Caco-2 (cell line): ENCODE measurements at regions not wholly inside any gene's neighbourhood (a gene's known extent, or its start where the extent isn't known, plus 50 kb on each side); places are given as distances from the start of the nearest gene placed in this dataset.

ENCODE experiments used
- BruUV-seq: library from RNA; stranded (reverse); fragments of 400-500 nt; replicated peaks from 2 replicates; lab custom pipeline; 2021; lab: Mats Ljungman, UMichigan
- CTCF ChIA-PET: fragments of 300-600 bp; sonication (Branson Sonifier 250); formaldehyde crosslinking; loops from one replicate; lab custom pipeline; 2022; ENCODE audit warnings: antibody characterized with exemption; lab: Charles Lee
- POLR2A ChIA-PET: fragments of 300-600 bp; sonication (Branson Sonifier 250); formaldehyde crosslinking; loops from one replicate; lab custom pipeline; 2022; ENCODE audit warnings: antibody characterized with exemption; lab: Charles Lee
- DNase-seq, 2 experiments: peaks; one replicate each; pipeline versions ENCODE4 v3.0.0 to v3.0.0-alpha.2; 2020 to 2022
- H3K27me3 ChIP-seq: replicated peaks from 2 replicates; pipeline ENCODE4 v1.6.0; 2011; ENCODE audit warnings: low read length; ENCODE audit not compliant: control insufficient read depth, insufficient read depth
- H3K36me3 ChIP-seq: 2 replicates; pipeline ENCODE4 v1.5.1; 2011; ENCODE audit warnings: low read length; ENCODE audit not compliant: control insufficient read depth, insufficient read depth
- H3K4me1 ChIP-seq: fragments of 250-450 bp; sonication (Bioruptor Pico); 2 replicates; pipeline ENCODE4 v1.5.1; 2020; ENCODE audit warnings: mild to moderate bottlenecking
- H3K4me3 ChIP-seq: 2 replicates; pipeline ENCODE4 v1.5.1; 2011; ENCODE audit warnings: low read depth, mild to moderate bottlenecking, control low read depth, low read length
- H3K9me3 ChIP-seq: fragments of 250-450 bp; sonication (Bioruptor Pico); 2 replicates; pipeline ENCODE4 v1.5.1; 2020; ENCODE audit warnings: mild to moderate bottlenecking, moderate library complexity
- H3K27ac Mint-ChIP-seq: one replicate; pipeline ENCODE4 v1.8.0; 2022; ENCODE audit warnings: mixed read lengths; ENCODE audit not compliant: unreplicated experiment
- H3K27me3 Mint-ChIP-seq: one replicate; pipeline ENCODE4 v1.8.0; 2022; ENCODE audit warnings: mixed read lengths; ENCODE audit not compliant: insufficient read depth, unreplicated experiment
- H3K36me3 Mint-ChIP-seq: one replicate; pipeline ENCODE4 v1.8.0; 2022; ENCODE audit warnings: mild to moderate bottlenecking, mixed read lengths; ENCODE audit not compliant: insufficient read depth, unreplicated experiment
- H3K4me1 Mint-ChIP-seq: one replicate; pipeline ENCODE4 v1.8.0; 2022; ENCODE audit warnings: low read depth, mixed read lengths; ENCODE audit not compliant: unreplicated experiment
- H3K4me3 Mint-ChIP-seq: one replicate; pipeline ENCODE4 v1.8.0; 2022; ENCODE audit warnings: mild to moderate bottlenecking, moderate library complexity, mixed read lengths; ENCODE audit not compliant: unreplicated experiment
- H3K9me3 Mint-ChIP-seq: one replicate; pipeline ENCODE4 v1.8.0; 2022; ENCODE audit warnings: mixed read lengths; ENCODE audit not compliant: unreplicated experiment
- intact Hi-C: fragments of 100-400 bp; cut with micrococcal nuclease; formaldehyde crosslinking; loops from one replicate; pipeline ENCODE4 v1.10.0; 2022; ENCODE audit not compliant: unreplicated experiment
- TF ChIP-seq, protein P1 (sequence below), 2 experiments: fragments of 200-600 bp in 1 of 2; IDR thresholded peaks; 1 replicate in 1 of 2; 2 replicates in 1 of 2; pipeline versions ENCODE4 v1.5.1 to v1.8.0; 2011 to 2022; ENCODE audit warnings: antibody characterized with exemption in 1 of 2, control low read depth in 1 of 2, inconsistent platforms in 1 of 2, low read depth in 1 of 2, low read length in 1 of 2, mild to moderate bottlenecking in 1 of 2, moderate library complexity in 1 of 2; ENCODE audit not compliant: insufficient read depth in 1 of 2, severe bottlenecking in 1 of 2, unreplicated experiment in 1 of 2

DNA sequence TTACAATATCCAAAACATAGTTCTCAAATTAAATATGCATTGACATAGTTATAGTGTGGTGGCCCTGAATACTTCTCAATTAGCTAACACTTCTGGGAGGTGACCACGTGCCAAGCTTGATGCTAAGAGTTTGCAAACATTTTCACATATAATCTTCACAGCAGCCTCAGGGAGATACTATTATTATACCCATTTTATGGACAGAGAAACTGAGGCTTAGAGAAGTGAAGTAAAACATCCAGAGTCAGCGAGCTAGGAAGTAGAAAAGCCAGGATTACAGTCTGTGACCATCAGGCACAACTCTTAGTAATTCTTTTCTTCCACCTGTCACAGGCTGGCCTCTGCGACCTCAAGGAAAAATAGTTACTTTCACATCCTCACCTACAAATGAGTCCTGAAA lies 102.2 kb upstream of the IRX6 start:
- BruUV-seq, result no TSS peak
- Mint-ChIP-seq H3K4me1 (no peaks in the 10 kb centered on the region), H3K9me3 (peaks cover 16% of the 10 kb centered on the region), H3K27ac (no peak overlapping the region), H3K36me3 (no peaks in the 10 kb centered on the region), H3K4me3 (no peak overlapping the region), H3K27me3 (peaks cover 2% of the 10 kb centered on the region)
- DNase-seq, result no peak
- Histone ChIP-seq H3K4me1 (no peaks in the 10 kb centered on the region), H3K27me3 (no peaks in the 10 kb centered on the region), H3K36me3 (no peaks in the 10 kb centered on the region), H3K9me3 (peaks cover 4% of the 10 kb centered on the region; the same call in 1 of the 2 replicates), H3K4me3 (no peak overlapping the region)
- ChIA-PET CTCF (no interaction called here), POLR2A (no interaction called here)
- TF ChIP-seq, protein P1, sequence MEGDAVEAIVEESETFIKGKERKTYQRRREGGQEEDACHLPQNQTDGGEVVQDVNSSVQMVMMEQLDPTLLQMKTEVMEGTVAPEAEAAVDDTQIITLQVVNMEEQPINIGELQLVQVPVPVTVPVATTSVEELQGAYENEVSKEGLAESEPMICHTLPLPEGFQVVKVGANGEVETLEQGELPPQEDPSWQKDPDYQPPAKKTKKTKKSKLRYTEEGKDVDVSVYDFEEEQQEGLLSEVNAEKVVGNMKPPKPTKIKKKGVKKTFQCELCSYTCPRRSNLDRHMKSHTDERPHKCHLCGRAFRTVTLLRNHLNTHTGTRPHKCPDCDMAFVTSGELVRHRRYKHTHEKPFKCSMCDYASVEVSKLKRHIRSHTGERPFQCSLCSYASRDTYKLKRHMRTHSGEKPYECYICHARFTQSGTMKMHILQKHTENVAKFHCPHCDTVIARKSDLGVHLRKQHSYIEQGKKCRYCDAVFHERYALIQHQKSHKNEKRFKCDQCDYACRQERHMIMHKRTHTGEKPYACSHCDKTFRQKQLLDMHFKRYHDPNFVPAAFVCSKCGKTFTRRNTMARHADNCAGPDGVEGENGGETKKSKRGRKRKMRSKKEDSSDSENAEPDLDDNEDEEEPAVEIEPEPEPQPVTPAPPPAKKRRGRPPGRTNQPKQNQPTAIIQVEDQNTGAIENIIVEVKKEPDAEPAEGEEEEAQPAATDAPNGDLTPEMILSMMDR (IDR thresholded peaks at IDR 0.05; ENCODE audit: insufficient read depth in 1 of 2, low read depth in 1 of 2, low read length in 1 of 2, severe bottlenecking in 1 of 2, unreplicated experiment in 1 of 2), result no peak
- intact Hi-C loops, result no loop called here

DNA sequence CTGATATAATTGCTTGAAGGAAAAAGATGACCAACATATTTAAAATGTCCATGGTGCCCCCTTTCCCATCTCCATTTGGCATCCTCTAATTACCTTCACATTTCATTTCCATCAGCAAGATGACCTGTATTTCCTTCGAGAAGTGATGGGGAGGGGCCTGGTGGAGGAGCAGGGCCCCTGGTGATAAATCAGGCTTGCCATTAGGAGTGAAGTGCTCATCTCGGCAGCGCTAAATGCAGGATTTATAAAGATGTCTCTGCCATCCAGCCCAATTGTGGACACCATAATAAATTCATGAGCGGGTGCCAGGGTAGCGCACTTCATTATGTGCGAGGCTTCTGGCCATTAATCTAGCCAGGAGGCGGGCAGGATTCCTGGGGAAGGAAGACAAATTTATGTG lies 101.5 kb upstream of the IRX6 start:
- no peaks in the 10 kb centered on the region for H3K27me3 ChIP-seq
- Mint-ChIP-seq H3K27me3 (peaks cover 2% of the 10 kb centered on the region), H3K9me3 (peaks cover 23% of the 10 kb centered on the region), H3K27ac (no peak overlapping the region), H3K4me1 (no peaks in the 10 kb centered on the region), H3K36me3 (no peaks in the 10 kb centered on the region), H3K4me3 (no peak overlapping the region)
- TF ChIP-seq, protein P1 (IDR thresholded peaks at IDR 0.05; ENCODE audit: insufficient read depth in 1 of 2, low read depth in 1 of 2, low read length in 1 of 2, severe bottlenecking in 1 of 2, unreplicated experiment in 1 of 2), result no peak
- H3K4me1 ChIP-seq, result no peaks in the 10 kb centered on the region
- ChIA-PET POLR2A (no interaction called here), CTCF (no interaction called here)
- no TSS peak for BruUV-seq
- intact Hi-C loops, result no loop called here
- peaks cover 4% of the 10 kb centered on the region; the same call in 1 of the 2 replicates for H3K9me3 ChIP-seq
- no peak overlapping the region for H3K4me3 ChIP-seq
- DNase-seq, result no peak
- no peaks in the 10 kb centered on the region for H3K36me3 ChIP-seq

GRCh38 chr16:55225972-55226542 lies 97.9 kb upstream of the IRX6 start:
- H3K27ac Mint-ChIP-seq, result no peak overlapping the region
- no peak overlapping the region for H3K4me3 ChIP-seq
- H3K9me3 Mint-ChIP-seq, result peaks cover 25% of the 10 kb centered on the region
- H3K9me3 ChIP-seq, result peaks cover 4% of the 10 kb centered on the region; the same call in 1 of the 2 replicates
- no TSS peak for BruUV-seq
- no peaks in the 10 kb centered on the region for H3K27me3 Mint-ChIP-seq
- ChIA-PET POLR2A (no interaction called here), CTCF (no interaction called here)
- no peak for DNase-seq
- H3K4me3 Mint-ChIP-seq, result no peak overlapping the region
- no peaks in the 10 kb centered on the region for H3K36me3 Mint-ChIP-seq
- intact Hi-C loops, result no loop called here
- no peaks in the 10 kb centered on the region for H3K27me3 ChIP-seq
- TF ChIP-seq, protein P1 (IDR thresholded peaks at IDR 0.05; ENCODE audit: insufficient read depth in 1 of 2, low read depth in 1 of 2, low read length in 1 of 2, severe bottlenecking in 1 of 2, unreplicated experiment in 1 of 2), result no peak
- no peaks in the 10 kb centered on the region for H3K4me1 Mint-ChIP-seq
- no peaks in the 10 kb centered on the region for H3K4me1 ChIP-seq
- H3K36me3 ChIP-seq, result no peaks in the 10 kb centered on the region
